Osteocyte (in vitro differentiated cells): ENCODE measurements at regions not wholly inside any gene's neighbourhood (a gene's known extent, or its start where the extent isn't known, plus 50 kb on each side); places are given as distances from the start of the nearest gene placed in this dataset.

Source experiments
- DNase-seq: peaks from one replicate; pipeline ENCODE4 v3.0.0; 2021; ENCODE audit warnings: mixed read lengths; ENCODE audit not compliant: unreplicated experiment; ENCODE audit errors: extremely low spot score
- H3K27ac Mint-ChIP-seq: one replicate; pipeline ENCODE4 v1.8.0; 2021; ENCODE audit warnings: mild to moderate bottlenecking, mixed read lengths; ENCODE audit not compliant: unreplicated experiment
- H3K27me3 Mint-ChIP-seq: one replicate; pipeline ENCODE4 v1.8.0; 2021; ENCODE audit warnings: mixed read lengths; ENCODE audit not compliant: unreplicated experiment
- H3K36me3 Mint-ChIP-seq: one replicate; pipeline ENCODE4 v1.8.0; 2021; ENCODE audit warnings: mixed read lengths; ENCODE audit not compliant: unreplicated experiment
- H3K4me1 Mint-ChIP-seq: one replicate; pipeline ENCODE4 v1.8.0; 2021; ENCODE audit warnings: mixed read lengths; ENCODE audit not compliant: unreplicated experiment
- H3K4me3 Mint-ChIP-seq: one replicate; pipeline ENCODE4 v1.8.0; 2021; ENCODE audit warnings: mild to moderate bottlenecking, moderate library complexity, mixed read lengths; ENCODE audit not compliant: unreplicated experiment
- H3K9me3 Mint-ChIP-seq: one replicate; pipeline ENCODE4 v1.8.0; 2021; ENCODE audit warnings: mixed read lengths; ENCODE audit not compliant: unreplicated experiment
- TF ChIP-seq, protein P1 (sequence below): fragments of 200-600 bp; sonication (generic); IDR thresholded peaks from 2 replicates; pipeline ENCODE4 v1.5.0; 2021; ENCODE audit warnings: antibody characterized with exemption, mild to moderate bottlenecking, moderate library complexity

DNA sequence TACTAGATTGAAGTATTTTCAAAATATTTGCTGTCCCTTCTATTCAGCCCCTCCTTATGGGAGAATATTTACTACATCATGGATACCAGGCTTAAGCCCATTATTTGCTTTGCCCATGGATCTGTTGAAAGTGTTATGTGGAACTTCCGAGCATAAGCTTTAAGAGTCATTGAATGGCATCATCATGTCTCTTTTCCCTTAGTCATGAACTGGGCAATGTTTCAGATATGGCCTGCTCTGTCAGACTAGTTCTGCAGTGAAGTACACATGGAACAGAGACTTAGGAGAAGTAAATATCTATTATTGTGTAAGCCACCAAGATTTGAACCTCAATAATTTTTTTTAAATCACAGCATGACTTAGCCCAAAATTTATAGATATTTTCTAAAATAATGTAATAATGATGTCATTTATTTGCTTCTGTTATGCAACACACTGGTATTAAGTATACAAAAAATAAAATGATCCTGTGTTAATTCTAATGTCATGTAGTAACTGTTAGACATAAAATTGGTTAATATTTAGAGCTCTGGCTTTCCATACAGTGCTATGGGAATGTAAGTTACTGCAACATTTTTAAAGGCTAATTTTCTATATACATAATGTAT lies 1097.3 kb downstream of the SLC16A7 start:
- no peaks in the 10 kb centered on the region for H3K36me3 Mint-ChIP-seq
- no peak overlapping the region for H3K4me3 Mint-ChIP-seq
- H3K4me1 Mint-ChIP-seq = no peaks in the 10 kb centered on the region
- no peak for DNase-seq
- TF ChIP-seq, protein P1, sequence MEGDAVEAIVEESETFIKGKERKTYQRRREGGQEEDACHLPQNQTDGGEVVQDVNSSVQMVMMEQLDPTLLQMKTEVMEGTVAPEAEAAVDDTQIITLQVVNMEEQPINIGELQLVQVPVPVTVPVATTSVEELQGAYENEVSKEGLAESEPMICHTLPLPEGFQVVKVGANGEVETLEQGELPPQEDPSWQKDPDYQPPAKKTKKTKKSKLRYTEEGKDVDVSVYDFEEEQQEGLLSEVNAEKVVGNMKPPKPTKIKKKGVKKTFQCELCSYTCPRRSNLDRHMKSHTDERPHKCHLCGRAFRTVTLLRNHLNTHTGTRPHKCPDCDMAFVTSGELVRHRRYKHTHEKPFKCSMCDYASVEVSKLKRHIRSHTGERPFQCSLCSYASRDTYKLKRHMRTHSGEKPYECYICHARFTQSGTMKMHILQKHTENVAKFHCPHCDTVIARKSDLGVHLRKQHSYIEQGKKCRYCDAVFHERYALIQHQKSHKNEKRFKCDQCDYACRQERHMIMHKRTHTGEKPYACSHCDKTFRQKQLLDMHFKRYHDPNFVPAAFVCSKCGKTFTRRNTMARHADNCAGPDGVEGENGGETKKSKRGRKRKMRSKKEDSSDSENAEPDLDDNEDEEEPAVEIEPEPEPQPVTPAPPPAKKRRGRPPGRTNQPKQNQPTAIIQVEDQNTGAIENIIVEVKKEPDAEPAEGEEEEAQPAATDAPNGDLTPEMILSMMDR = no peak
- H3K27ac Mint-ChIP-seq = no peak overlapping the region
- H3K9me3 Mint-ChIP-seq = no peaks in the 10 kb centered on the region
- H3K27me3 Mint-ChIP-seq = no peaks in the 10 kb centered on the region

DNA sequence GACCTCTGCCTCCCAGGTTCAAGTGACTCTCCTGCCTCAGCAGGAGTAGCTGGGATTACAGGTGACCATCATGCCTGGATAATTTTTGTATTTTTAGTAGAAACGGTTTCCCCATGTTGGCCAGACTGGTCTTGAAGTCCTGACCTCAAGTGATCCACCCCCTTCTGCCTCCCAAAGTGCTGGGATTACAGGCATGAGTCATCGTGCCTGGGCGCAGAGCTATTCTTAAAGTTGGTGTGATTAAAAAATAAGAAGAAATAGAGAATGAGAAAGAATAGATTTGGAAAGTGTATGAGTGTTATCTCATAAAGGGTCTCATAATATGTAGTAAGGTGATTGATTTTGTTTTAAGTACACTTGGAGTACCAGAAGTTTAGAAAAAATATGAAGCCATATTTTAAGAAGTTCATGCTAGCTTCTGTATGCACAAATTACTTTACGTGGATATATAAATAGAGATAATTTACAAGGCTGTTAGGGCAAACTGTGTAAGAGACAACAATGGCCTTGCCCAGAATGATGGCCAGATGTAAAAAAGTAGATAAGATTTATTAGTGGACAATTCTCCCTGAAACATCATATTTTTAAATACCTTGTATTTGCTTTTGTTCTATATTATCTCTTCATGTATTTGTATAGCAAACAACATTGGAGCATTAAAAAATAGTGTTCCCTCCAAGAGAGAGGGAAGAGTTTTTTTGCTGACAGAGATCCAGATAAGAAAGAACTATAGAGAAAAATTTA lies 1108.5 kb downstream of the SLC16A7 start:
- H3K36me3 Mint-ChIP-seq = no peaks in the 10 kb centered on the region
- H3K27me3 Mint-ChIP-seq = no peaks in the 10 kb centered on the region
- H3K9me3 Mint-ChIP-seq = peaks cover 10% of the 10 kb centered on the region
- no peak overlapping the region for H3K4me3 Mint-ChIP-seq
- H3K27ac Mint-ChIP-seq = no peak overlapping the region
- no peak for DNase-seq
- TF ChIP-seq, protein P1 = no peak
- H3K4me1 Mint-ChIP-seq = no peaks in the 10 kb centered on the region

DNA sequence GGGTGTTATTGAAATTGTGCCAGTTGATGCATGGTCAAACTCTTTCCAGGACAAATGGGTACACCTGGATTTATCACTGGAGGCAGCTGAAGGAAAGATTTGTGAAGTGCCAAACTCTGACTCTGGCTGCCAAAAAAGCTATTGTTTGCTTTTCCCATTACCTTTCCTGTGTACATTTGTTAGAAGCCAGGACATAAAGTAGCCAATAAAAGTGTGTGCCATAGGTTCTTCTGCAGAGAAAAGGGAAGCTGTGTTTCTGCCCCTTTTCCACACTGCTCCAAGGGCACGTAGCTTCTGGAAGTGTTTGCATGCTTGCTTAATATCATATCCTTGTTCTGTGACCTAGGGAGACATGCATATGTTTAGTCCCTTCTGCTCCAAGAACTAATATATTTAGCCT lies 1114.4 kb downstream of the SLC16A7 start:
- Mint-ChIP-seq H3K4me3 (no peak overlapping the region), H3K9me3 (peaks cover 11% of the 10 kb centered on the region), H3K27ac (no peak overlapping the region), H3K4me1 (no peaks in the 10 kb centered on the region), H3K36me3 (no peaks in the 10 kb centered on the region), H3K27me3 (no peaks in the 10 kb centered on the region)
- TF ChIP-seq, protein P1 = no peak
- DNase-seq = no peak

DNA sequence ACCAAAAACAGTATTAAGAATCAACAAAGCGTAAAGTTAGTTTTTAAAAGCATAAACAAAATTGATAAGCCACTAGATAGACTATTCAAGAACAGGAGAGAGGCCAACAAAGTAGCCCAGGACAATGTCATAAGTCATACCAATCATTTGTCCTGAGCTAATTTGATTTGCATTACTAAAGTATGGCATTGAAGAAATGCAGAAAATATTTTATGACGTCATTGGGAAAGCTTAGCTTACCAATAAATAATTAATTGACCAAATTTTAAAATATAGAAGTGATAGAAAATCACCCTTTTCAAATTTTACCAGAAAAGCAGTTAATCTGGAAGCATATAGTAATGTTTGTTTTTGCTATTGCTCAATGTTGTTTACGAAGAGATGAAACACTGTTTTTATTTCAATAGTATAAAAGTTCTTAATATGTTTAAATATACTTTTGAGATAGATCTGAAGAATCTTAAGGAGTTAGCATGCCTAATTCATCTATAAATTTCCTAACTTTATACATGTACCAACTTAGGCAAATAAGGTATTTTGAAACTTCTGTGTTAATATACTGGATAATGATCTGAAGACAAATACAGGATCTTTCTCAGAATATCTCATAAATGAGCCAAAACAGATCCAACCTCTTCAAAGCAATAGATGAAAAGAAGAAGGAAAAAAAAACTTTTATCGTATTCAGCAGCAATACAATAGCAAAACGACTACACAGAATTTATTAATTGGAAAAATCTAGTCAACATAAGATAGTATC lies 1118.5 kb downstream of the SLC16A7 start:
- H3K27ac Mint-ChIP-seq = no peak overlapping the region
- no peaks in the 10 kb centered on the region for H3K4me1 Mint-ChIP-seq
- H3K9me3 Mint-ChIP-seq = peaks cover 1% of the 10 kb centered on the region
- TF ChIP-seq, protein P1 = no peak
- no peak for DNase-seq
- H3K36me3 Mint-ChIP-seq = no peaks in the 10 kb centered on the region
- H3K27me3 Mint-ChIP-seq = no peaks in the 10 kb centered on the region
- no peak overlapping the region for H3K4me3 Mint-ChIP-seq

DNA sequence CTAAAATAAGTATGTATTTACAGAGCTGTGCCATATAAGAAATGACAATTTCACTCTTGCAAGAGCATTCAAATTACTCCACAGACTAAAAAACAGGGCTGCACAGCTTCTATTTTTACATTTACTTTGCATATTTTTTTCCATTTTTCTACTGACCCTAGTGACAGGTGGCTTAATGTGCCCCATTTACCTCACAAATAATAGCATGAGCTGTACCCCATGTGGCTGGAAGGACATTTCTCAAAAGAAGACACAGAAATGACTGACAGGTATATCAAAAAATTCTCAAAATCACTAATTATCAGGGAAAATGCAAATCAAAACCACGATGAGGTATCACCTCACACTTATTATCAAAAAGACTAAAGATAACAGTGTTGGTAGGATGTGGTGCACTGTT lies 1128.6 kb downstream of the SLC16A7 start:
- Mint-ChIP-seq H3K27me3 (no peaks in the 10 kb centered on the region), H3K36me3 (no peaks in the 10 kb centered on the region), H3K9me3 (no peaks in the 10 kb centered on the region), H3K4me1 (no peaks in the 10 kb centered on the region), H3K27ac (no peak overlapping the region), H3K4me3 (no peak overlapping the region)
- no peak for DNase-seq
- TF ChIP-seq, protein P1 = no peak
